ENCODE measurements at regions not wholly inside any gene's neighbourhood (a gene's known extent, or its start where the extent isn't known, plus 50 kb on each side); places are given as distances from the start of the nearest gene placed in this dataset.

- TF ChIP-seq CTCF (IDR thresholded peaks at IDR 0.05) (no peak), POLR2A (IDR thresholded peaks at IDR 0.05) (no peak)
Measured at GRCh38 chr15:79606831-79607355, 174.8 kb downstream of the MINAR1 start.
